Ovary (tissue), 7 donors: ENCODE measurements at regions not wholly inside any gene's neighbourhood (a gene's known extent, or its start where the extent isn't known, plus 50 kb on each side); places are given as distances from the start of the nearest gene placed in this dataset.

Experiments
- DNase-seq, 5 donors: peaks; one replicate each; pipeline ENCODE4 v3.0.0-alpha.2; 2019 to 2020
- H3K27ac ChIP-seq, 2 donors: fragments of 200-600 bp; one replicate each; pipeline versions ENCODE4 v1.5.1 to v1.8.0; 2019 to 2022
- H3K27me3 ChIP-seq: fragments of 200-600 bp; one replicate; pipeline ENCODE4 v1.8.0; 2022
- H3K36me3 ChIP-seq: fragments of 200-600 bp; sonication (generic); one replicate; pipeline ENCODE4 v1.5.1; 2019
- H3K4me1 ChIP-seq: one replicate; pipeline ENCODE4 v1.8.1; 2013; ENCODE audit warnings: mild to moderate bottlenecking, moderate library complexity; ENCODE audit not compliant: insufficient read depth
- H3K4me3 ChIP-seq: fragments of 200-600 bp; sonication (generic); one replicate; pipeline ENCODE4 v1.5.1; 2017
- H3K9me3 ChIP-seq, 2 donors: fragments of 200-600 bp in 1 of 2; sonication (generic) in 1 of 2; one replicate each; pipeline versions ENCODE4 v1.5.1 to v1.8.1; 2013 to 2019; ENCODE audit warnings: mild to moderate bottlenecking in 1 of 2, moderate library complexity in 1 of 2
- CTCF ChIP-seq, 3 donors: fragments of 450-650 bp in 2 of 3; fragments of 200-600 bp in 1 of 3; IDR thresholded peaks; one replicate each; pipeline versions ENCODE4 v1.5.1 to v1.8.0; 2016 to 2022; ENCODE audit warnings: antibody characterized with exemption in 3 of 3, mild to moderate bottlenecking in 1 of 3
- EP300 ChIP-seq: sonication (generic); formaldehyde crosslinking; IDR thresholded peaks from one replicate; pipeline ENCODE4 v1.6.1; 2017; ENCODE audit warnings: antibody characterized with exemption
- POLR2A ChIP-seq: fragments of 450-650 bp; IDR thresholded peaks from one replicate; pipeline ENCODE4 v1.6.1; 2017; ENCODE audit warnings: antibody characterized with exemption, mild to moderate bottlenecking, moderate library complexity
- WGBS, 3 donors: extraction: QIAGEN DNeasy Blood & Tissue Kit in 1 of 3; methylation state at CpG; one replicate each; pipeline versions ENCODE4 v1.1.5 to v1.1.7; 2013 to 2017; 5-methylcytosine and 5-hydroxymethylcytosine counted together
- intact Hi-C, 4 donors: fragments of 100-400 bp; cut with DNase I; formaldehyde crosslinking; loops; one replicate each; pipeline versions ENCODE4 v1.11.0 to v1.15.1; 2022 to 2023
- donor health status: DM: no; HTN: no; CAD: no; lungs with moderate emphysema.
- donor health status: DM: no; HTN: no; CAD: no.
- donor health status: Bipolar disorder and iron deficiency.
- donor health status: DM: no; HTN: no; CAD: no.
- donor health status: DM: yes; HTN: yes; CAD: no.

- intact Hi-C loops, result no loop called here
- no peak for TF ChIP-seq CTCF (IDR thresholded peaks at IDR 0.05)
- TF ChIP-seq EP300, result no peak
- no peak for TF ChIP-seq POLR2A
- H3K9me3 ChIP-seq, result no peaks in the 10 kb centered on the region
- 71 to 84% (median 84%) methylated on average over 5 of the region's 5 CpGs for WGBS, 3 donors
- no peak overlapping the region for H3K4me3 ChIP-seq
- H3K27me3 ChIP-seq, result no peaks in the 10 kb centered on the region
- no peaks in the 10 kb centered on the region for H3K36me3 ChIP-seq
- H3K4me1 ChIP-seq, result no peaks in the 10 kb centered on the region
- DNase-seq, result no peak
- no peak overlapping the region for H3K27ac ChIP-seq
Observed at GRCh38 chr1:222310836-222311235, 237.1 kb downstream of the HHIPL2 start.

GRCh38 chr1:222307621-222308020 lies 240.3 kb downstream of the HHIPL2 start:
- H3K27ac ChIP-seq, result no peak overlapping the region
- TF ChIP-seq CTCF (IDR thresholded peaks at IDR 0.05) (no peak), EP300 (no peak), POLR2A (no peak)
- H3K36me3 ChIP-seq, result no peaks in the 10 kb centered on the region
- H3K9me3 ChIP-seq, result no peaks in the 10 kb centered on the region
- no peaks in the 10 kb centered on the region for H3K27me3 ChIP-seq
- WGBS, 3 donors, result 45 to 47% (median 45%) methylated on average over 2 of the region's 2 CpGs
- intact Hi-C loops, result no loop called here
- no peak overlapping the region for H3K4me3 ChIP-seq
- DNase-seq, result no peak
- H3K4me1 ChIP-seq, result no peaks in the 10 kb centered on the region

- no peak for DNase-seq
- Histone ChIP-seq H3K27ac (no peak overlapping the region), H3K36me3 (no peaks in the 10 kb centered on the region), H3K4me1 (no peaks in the 10 kb centered on the region), H3K4me3 (no peak overlapping the region), H3K9me3 (no peaks in the 10 kb centered on the region), H3K27me3 (no peaks in the 10 kb centered on the region)
- no peak for TF ChIP-seq POLR2A
- no peak for TF ChIP-seq CTCF (IDR thresholded peaks at IDR 0.05)
- TF ChIP-seq EP300, result no peak
- WGBS, 3 donors, result 91 to 100% (median 97%) methylated on average over 1 of the region's 1 CpG
- intact Hi-C loops, result no loop called here
Observed at GRCh38 chr1:222306512-222306911, 241.4 kb downstream of the HHIPL2 start.

GRCh38 chr1:222306011-222306410 lies 241.9 kb downstream of the HHIPL2 start:
- Histone ChIP-seq H3K36me3 (no peaks in the 10 kb centered on the region), H3K9me3 (no peaks in the 10 kb centered on the region), H3K27ac (no peak overlapping the region), H3K27me3 (no peaks in the 10 kb centered on the region), H3K4me1 (no peaks in the 10 kb centered on the region), H3K4me3 (no peak overlapping the region)
- no peak for DNase-seq
- no peak for TF ChIP-seq EP300
- no peak for TF ChIP-seq CTCF (IDR thresholded peaks at IDR 0.05)
- no peak for TF ChIP-seq POLR2A
- intact Hi-C loops, result no loop called here

- H3K9me3 ChIP-seq, result no peaks in the 10 kb centered on the region
- WGBS, 3 donors, result 76 to 82% (median 80%) methylated on average over 2 of the region's 2 CpGs
Observed at GRCh38 chr1:222301652-222302051, 246.3 kb downstream of the HHIPL2 start.

More at GRCh38 chr1:222301652-222302051, 246.3 kb downstream of the HHIPL2 start:
- Histone ChIP-seq H3K27ac (no peak overlapping the region), H3K4me1 (no peaks in the 10 kb centered on the region), H3K27me3 (no peaks in the 10 kb centered on the region), H3K36me3 (no peaks in the 10 kb centered on the region), H3K4me3 (no peak overlapping the region)
- no peak for DNase-seq
- no peak for TF ChIP-seq POLR2A
- TF ChIP-seq CTCF (IDR thresholded peaks at IDR 0.05), result no peak
- no peak for TF ChIP-seq EP300
- intact Hi-C loops, result no loop called here
